HCT116 (cell line): ENCODE measurements at regions not wholly inside any gene's neighbourhood (a gene's known extent, or its start where the extent isn't known, plus 50 kb on each side); places are given as distances from the start of the nearest gene placed in this dataset.

Source experiments
- EZH2 ChIP-seq: fragments of 200-600 bp; sonication (generic); IDR thresholded peaks from 2 replicates; pipeline ENCODE4 v1.6.1; 2017; ENCODE audit warnings: antibody characterized with exemption, mixed run types
- POLR2AphosphoS5 ChIP-seq: IDR thresholded peaks from 2 replicates; pipeline ENCODE4 v1.6.1; 2011; ENCODE audit warnings: mild to moderate bottlenecking, low read depth, low read length, moderate library complexity
- RAD21 ChIP-seq: IDR thresholded peaks from 2 replicates; pipeline ENCODE4 v1.6.1; 2012; ENCODE audit warnings: low read depth, mild to moderate bottlenecking
- SP1 ChIP-seq: IDR thresholded peaks from 2 replicates; pipeline ENCODE4 v1.6.1; 2012; ENCODE audit warnings: low read depth
- SRF ChIP-seq: IDR thresholded peaks from 2 replicates; pipeline ENCODE4 v1.6.1; 2012; ENCODE audit warnings: low read depth
- TF ChIP-seq, protein P1 (sequence below), 3 experiments: fragments of 200-600 bp in 1 of 3; sonication (generic) in 1 of 3; IDR thresholded peaks in 2 of 3; conservative IDR thresholded peaks in 1 of 3; 2 replicates each; pipeline ENCODE4 v1.5.1; 2012 to 2017; ENCODE audit warnings: low read depth in 2 of 3, low read length in 2 of 3, antibody characterized with exemption in 1 of 3, borderline replicate concordance in 1 of 3, control low read depth in 1 of 3, mild to moderate bottlenecking in 1 of 3, mixed read lengths in 1 of 3, mixed run types in 1 of 3, moderate library complexity in 1 of 3; ENCODE audit not compliant: insufficient read depth in 1 of 3

DNA sequence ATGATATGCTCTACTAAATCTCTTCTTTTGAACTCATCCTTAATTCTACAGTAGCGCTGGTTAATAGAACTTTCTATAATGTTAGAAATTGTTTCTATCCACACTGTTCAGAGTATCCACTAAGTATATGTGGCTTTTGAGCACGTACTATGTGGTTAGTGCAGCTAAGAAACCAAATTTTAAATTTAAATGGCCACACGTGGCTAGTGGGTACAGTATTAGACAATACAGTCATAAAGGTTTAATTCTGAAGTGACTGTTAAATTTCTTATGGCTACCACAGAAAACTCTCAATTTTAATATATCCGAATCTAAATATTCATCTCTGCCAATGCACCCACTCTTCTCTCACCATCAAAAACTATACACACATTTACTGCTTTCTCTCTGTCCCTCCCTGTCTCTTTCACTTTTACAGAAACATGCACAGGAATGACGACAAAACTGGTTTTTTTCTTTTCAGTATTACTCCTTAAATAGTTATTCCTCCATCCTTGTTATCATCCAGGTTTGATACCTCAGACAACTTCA, 583.9 kb downstream of the KCTD8 start:
- no peak for TF ChIP-seq EZH2
- TF ChIP-seq SP1: no peak
- TF ChIP-seq, protein P1, sequence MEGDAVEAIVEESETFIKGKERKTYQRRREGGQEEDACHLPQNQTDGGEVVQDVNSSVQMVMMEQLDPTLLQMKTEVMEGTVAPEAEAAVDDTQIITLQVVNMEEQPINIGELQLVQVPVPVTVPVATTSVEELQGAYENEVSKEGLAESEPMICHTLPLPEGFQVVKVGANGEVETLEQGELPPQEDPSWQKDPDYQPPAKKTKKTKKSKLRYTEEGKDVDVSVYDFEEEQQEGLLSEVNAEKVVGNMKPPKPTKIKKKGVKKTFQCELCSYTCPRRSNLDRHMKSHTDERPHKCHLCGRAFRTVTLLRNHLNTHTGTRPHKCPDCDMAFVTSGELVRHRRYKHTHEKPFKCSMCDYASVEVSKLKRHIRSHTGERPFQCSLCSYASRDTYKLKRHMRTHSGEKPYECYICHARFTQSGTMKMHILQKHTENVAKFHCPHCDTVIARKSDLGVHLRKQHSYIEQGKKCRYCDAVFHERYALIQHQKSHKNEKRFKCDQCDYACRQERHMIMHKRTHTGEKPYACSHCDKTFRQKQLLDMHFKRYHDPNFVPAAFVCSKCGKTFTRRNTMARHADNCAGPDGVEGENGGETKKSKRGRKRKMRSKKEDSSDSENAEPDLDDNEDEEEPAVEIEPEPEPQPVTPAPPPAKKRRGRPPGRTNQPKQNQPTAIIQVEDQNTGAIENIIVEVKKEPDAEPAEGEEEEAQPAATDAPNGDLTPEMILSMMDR (IDR thresholded peaks at IDR 0.05 in 2 of 3, conservative IDR thresholded peaks at IDR 0.05 in 1 of 3; ENCODE audit: borderline replicate concordance in 1 of 3, insufficient read depth in 1 of 3, low read depth in 2 of 3, low read length in 2 of 3): no peak
- TF ChIP-seq SRF: no peak
- no peak for TF ChIP-seq POLR2AphosphoS5
- TF ChIP-seq RAD21: no peak
